Smooth muscle cell (in vitro differentiated cells): ENCODE measurements at regions not wholly inside any gene's neighbourhood (a gene's known extent, or its start where the extent isn't known, plus 50 kb on each side); places are given as distances from the start of the nearest gene placed in this dataset.
"Not testable (repeated sequence)": the region's sequence is repeated elsewhere in the genome, so short reads cannot be mapped to it uniquely, and the experiment has no call there.

Source experiments
- DNase-seq: peaks from one replicate; lab custom pipeline; 2025; ENCODE audit not compliant: unreplicated experiment; lab: John Stamatoyannopoulos, UW
- H2AFZ ChIP-seq: fragments of 200-600 bp; sonication (generic); 2 replicates; pipeline ENCODE4 v1.6.0; 2016; ENCODE audit warnings: antibody characterized with exemption, low read depth, mild to moderate bottlenecking
- H3F3A ChIP-seq: fragments of 200-600 bp; sonication (generic); 2 replicates; pipeline ENCODE4 v1.6.0; 2017; ENCODE audit warnings: antibody characterized with exemption, low read depth
- H3K27ac ChIP-seq: fragments of 200-600 bp; sonication (generic); 2 replicates; pipeline ENCODE4 v1.5.1; 2016; ENCODE audit warnings: low read depth, mild to moderate bottlenecking
- H3K27me3 ChIP-seq: fragments of 200-600 bp; sonication (generic); 2 replicates; pipeline ENCODE4 v1.6.1; 2016; ENCODE audit warnings: low read depth, mild to moderate bottlenecking
- H3K36me3 ChIP-seq: fragments of 200-600 bp; sonication (generic); 2 replicates; pipeline ENCODE4 v1.5.1; 2016; ENCODE audit warnings: low read depth
- H3K4me1 ChIP-seq: fragments of 200-600 bp; sonication (generic); 2 replicates; pipeline ENCODE4 v1.5.1; 2016; ENCODE audit warnings: low read depth
- H3K4me2 ChIP-seq: fragments of 200-600 bp; sonication (generic); 2 replicates; pipeline ENCODE4 v1.6.0; 2016; ENCODE audit warnings: mild to moderate bottlenecking
- H3K4me3 ChIP-seq: fragments of 200-600 bp; sonication (generic); 2 replicates; pipeline ENCODE4 v1.5.1; 2016; ENCODE audit warnings: mild to moderate bottlenecking
- H3K79me2 ChIP-seq: fragments of 200-600 bp; sonication (generic); 2 replicates; pipeline ENCODE4 v1.6.0; 2016; ENCODE audit warnings: low read depth, mild to moderate bottlenecking
- H3K9ac ChIP-seq: fragments of 200-600 bp; sonication (generic); 2 replicates; pipeline ENCODE4 v1.6.0; 2016; ENCODE audit warnings: low read depth
- H3K9me3 ChIP-seq: fragments of 200-600 bp; sonication (generic); replicated peaks from 2 replicates; pipeline ENCODE4 v1.5.1; 2016; ENCODE audit warnings: low read depth
- H4K20me1 ChIP-seq: fragments of 200-600 bp; sonication (generic); 2 replicates; pipeline ENCODE4 v1.6.0; 2016; ENCODE audit warnings: low read depth
- CTCF ChIP-seq: fragments of 200-600 bp; sonication (generic); IDR thresholded peaks from 2 replicates; pipeline ENCODE4 v1.5.1; 2017; ENCODE audit warnings: borderline replicate concordance, mild to moderate bottlenecking, antibody characterized with exemption; ENCODE audit not compliant: insufficient read depth, poor library complexity, severe bottlenecking
- WGBS: methylation state at CpG from one replicate; pipeline ENCODE4 v1.1.7; 2016; ENCODE audit warnings: low lambda C conversion rate; 5-methylcytosine and 5-hydroxymethylcytosine counted together

GRCh38 chr22:40094485-40094884, 83.2 kb upstream of the TNRC6B start:
- TF ChIP-seq CTCF, result no peak
- Histone ChIP-seq H3K9ac (no peak overlapping the region), H3F3A (no peaks in the 10 kb centered on the region), H3K79me2 (no peaks in the 10 kb centered on the region), H3K4me3 (no peak overlapping the region), H3K9me3 (no peaks in the 10 kb centered on the region), H4K20me1 (peaks cover 10% of the 10 kb centered on the region), H3K27ac (no peak overlapping the region), H3K36me3 (no peaks in the 10 kb centered on the region), H3K4me1 (no peaks in the 10 kb centered on the region), H3K4me2 (no peak overlapping the region), H3K27me3 (no peaks in the 10 kb centered on the region), H2AFZ (no peak overlapping the region)
- DNase-seq, result no peak
- WGBS, result 69% methylated on average over 1 of the region's 1 CpG

GRCh38 chr22:40099887-40100286, 77.8 kb upstream of the TNRC6B start:
- H3K4me3 ChIP-seq, H3K9me3 ChIP-seq, DNase-seq, H3K27ac ChIP-seq, H3K4me2 ChIP-seq, H3F3A ChIP-seq, H3K36me3 ChIP-seq, H2AFZ ChIP-seq, H3K9ac ChIP-seq, H3K27me3 ChIP-seq, H4K20me1 ChIP-seq, H3K79me2 ChIP-seq: not testable (repeated sequence)
- whole genome bisulfite sequencing, result 96% methylated on average over 7 of the region's 7 CpGs
- peaks cover 14% of the 10 kb centered on the region for H3K4me1 ChIP-seq

GRCh38 chr22:40105755-40106154, 72.0 kb upstream of the TNRC6B start:
- H3K27ac ChIP-seq, result no peak overlapping the region
- 92% methylated on average over 3 of the region's 3 CpGs for WGBS
- no peaks in the 10 kb centered on the region for H3K79me2 ChIP-seq

GRCh38 chr22:40107244-40107643, 70.5 kb upstream of the TNRC6B start:
- Histone ChIP-seq H3K79me2 (no peaks in the 10 kb centered on the region), H3K36me3 (no peaks in the 10 kb centered on the region), H3K27ac (no peak overlapping the region), H3K4me2 (no peak overlapping the region), H4K20me1 (peaks cover 4% of the 10 kb centered on the region), H3K9me3 (no peaks in the 10 kb centered on the region), H3K4me1 (peaks cover under 1% of the 10 kb centered on the region), H3F3A (no peaks in the 10 kb centered on the region), H3K9ac (no peak overlapping the region), H3K4me3 (no peak overlapping the region), H2AFZ (no peak overlapping the region), H3K27me3 (no peaks in the 10 kb centered on the region)
- 92% methylated on average over 1 of the region's 1 CpG for WGBS
- TF ChIP-seq CTCF, result no peak
- no peak for DNase-seq

More at GRCh38 chr22:40105755-40106154, 72.0 kb upstream of the TNRC6B start:
- H2AFZ ChIP-seq, result no peak overlapping the region
- H3F3A ChIP-seq, result no peaks in the 10 kb centered on the region
- H4K20me1 ChIP-seq, result no peaks in the 10 kb centered on the region
- no peak for TF ChIP-seq CTCF
- H3K36me3 ChIP-seq, result no peaks in the 10 kb centered on the region
- no peak overlapping the region for H3K9ac ChIP-seq
- H3K4me2 ChIP-seq, result no peak overlapping the region
- no peaks in the 10 kb centered on the region for H3K9me3 ChIP-seq
- no peaks in the 10 kb centered on the region for H3K27me3 ChIP-seq
- H3K4me3 ChIP-seq, result no peak overlapping the region
- DNase-seq, result no peak
- peaks cover 14% of the 10 kb centered on the region for H3K4me1 ChIP-seq
